OCI-LY1 (cell line): ENCODE measurements at regions not wholly inside any gene's neighbourhood (a gene's known extent, or its start where the extent isn't known, plus 50 kb on each side); places are given as distances from the start of the nearest gene placed in this dataset.

Experiments
- H2AFZ ChIP-seq: fragments of 200-600 bp; sonication (generic), shearing (Covaris generic); 2 replicates; pipeline ENCODE4 v1.6.0; 2014; ENCODE audit warnings: antibody characterized with exemption, mild to moderate bottlenecking, low read length
- H3F3A ChIP-seq: fragments of 200-600 bp; sonication (generic), shearing (Covaris generic); 2 replicates; pipeline ENCODE4 v1.6.0; 2014; ENCODE audit warnings: mild to moderate bottlenecking, antibody characterized with exemption, low read length, moderate library complexity; ENCODE audit not compliant: insufficient read depth
- H3K27ac ChIP-seq: fragments of 200-600 bp; sonication (generic); 2 replicates; pipeline ENCODE4 v1.5.1; 2014; ENCODE audit warnings: low read length, mixed run types, mild to moderate bottlenecking, low read depth; ENCODE audit not compliant: poor library complexity, severe bottlenecking
- H3K27me3 ChIP-seq: fragments of 200-600 bp; sonication (generic); 2 replicates; pipeline ENCODE4 v1.6.0; 2014; ENCODE audit warnings: antibody characterized with exemption, mild to moderate bottlenecking, low read length, moderate library complexity; ENCODE audit not compliant: insufficient read depth
- H3K36me3 ChIP-seq: fragments of 200-600 bp; sonication (generic); 2 replicates; pipeline ENCODE4 v1.6.1; 2014; ENCODE audit warnings: mild to moderate bottlenecking, antibody characterized with exemption, low read length, moderate library complexity, mixed read lengths; ENCODE audit not compliant: insufficient read depth
- H3K4me1 ChIP-seq: fragments of 200-600 bp; sonication (generic); 2 replicates; pipeline ENCODE4 v1.5.1; 2014; ENCODE audit warnings: mild to moderate bottlenecking, low read length, moderate library complexity; ENCODE audit not compliant: insufficient read depth, severe bottlenecking
- H3K4me2 ChIP-seq: fragments of 200-600 bp; sonication (generic), shearing (Covaris generic); 2 replicates; pipeline ENCODE4 v1.6.1; 2014; ENCODE audit warnings: low read length
- H3K4me3 ChIP-seq: fragments of 200-600 bp; sonication (generic); 2 replicates; pipeline ENCODE4 v1.5.1; 2014; ENCODE audit warnings: low read length, low read depth, mild to moderate bottlenecking, mixed read lengths; ENCODE audit not compliant: poor library complexity, severe bottlenecking
- H3K79me2 ChIP-seq: fragments of 200-600 bp; shearing (Covaris generic); 2 replicates; pipeline ENCODE4 v1.6.1; 2016; ENCODE audit warnings: mixed run types, low read length, mixed read lengths; ENCODE audit not compliant: insufficient read depth
- H3K9ac ChIP-seq: fragments of 200-600 bp; sonication (generic), shearing (Covaris generic); 2 replicates; pipeline ENCODE4 v1.6.1; 2014; ENCODE audit warnings: mild to moderate bottlenecking, low read length, mixed read lengths
- H3K9me2 ChIP-seq: fragments of 200-600 bp; sonication (generic), shearing (Covaris generic); 2 replicates; pipeline ENCODE4 v1.6.1; 2014; ENCODE audit warnings: low read depth, mild to moderate bottlenecking, low read length, mixed read lengths
- H3K9me3 ChIP-seq: fragments of 200-600 bp; shearing (Covaris generic); 2 replicates; pipeline ENCODE4 v1.6.1; 2014; ENCODE audit warnings: low read length, mixed read lengths
- H4K20me1 ChIP-seq: fragments of 200-600 bp; sonication (generic), shearing (Covaris generic); 2 replicates; pipeline ENCODE4 v1.6.0; 2016; ENCODE audit warnings: mild to moderate bottlenecking, low read length; ENCODE audit not compliant: insufficient read depth
- EZH2 ChIP-seq: fragments of 200-600 bp; sonication (generic), shearing (Covaris generic); IDR thresholded peaks from 2 replicates; pipeline ENCODE4 v1.8.0; 2017; ENCODE audit warnings: borderline replicate concordance, mixed run types, mild to moderate bottlenecking, antibody characterized with exemption, low read length, moderate library complexity, mixed read lengths
- TF ChIP-seq, protein P1 (sequence below): fragments of 200-600 bp; sonication (generic), shearing (Covaris generic); IDR thresholded peaks from 2 replicates; pipeline ENCODE4 v1.5.1; 2017; ENCODE audit warnings: mild to moderate bottlenecking, antibody characterized with exemption, low read length, moderate library complexity, mixed read lengths

DNA sequence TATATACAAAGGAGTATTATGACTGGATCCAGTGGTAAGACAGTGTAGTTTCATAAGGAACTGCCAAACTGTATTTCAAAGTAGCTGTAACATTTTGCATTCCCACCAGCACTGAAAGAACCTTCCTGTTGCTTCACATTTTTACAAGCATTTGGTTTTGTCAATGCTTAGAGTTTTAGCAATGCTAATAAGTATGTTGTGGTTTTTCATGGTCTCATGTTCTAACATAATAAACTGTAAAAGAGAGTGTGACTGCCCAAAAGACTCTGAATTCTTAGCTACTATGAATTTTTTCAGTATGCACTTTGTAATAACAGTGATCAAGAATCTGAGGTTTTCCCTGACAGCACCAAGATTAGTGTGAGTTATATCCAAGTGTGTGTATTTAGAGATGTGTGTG is 604.2 kb downstream of the XIRP2 start:
- H3K9me2 ChIP-seq: no peaks in the 10 kb centered on the region
- H3K27ac ChIP-seq: no peak overlapping the region
- H3K27me3 ChIP-seq: no peaks in the 10 kb centered on the region
- H2AFZ ChIP-seq: no peak overlapping the region
- no peak overlapping the region for H3K4me3 ChIP-seq
- H3F3A ChIP-seq: no peaks in the 10 kb centered on the region
- H3K36me3 ChIP-seq: no peaks in the 10 kb centered on the region
- no peak overlapping the region for H3K4me2 ChIP-seq
- H3K9me3 ChIP-seq: no peaks in the 10 kb centered on the region
- no peaks in the 10 kb centered on the region for H3K79me2 ChIP-seq
- no peaks in the 10 kb centered on the region for H3K4me1 ChIP-seq
- H4K20me1 ChIP-seq: no peaks in the 10 kb centered on the region
- no peak overlapping the region for H3K9ac ChIP-seq
- TF ChIP-seq, protein P1, sequence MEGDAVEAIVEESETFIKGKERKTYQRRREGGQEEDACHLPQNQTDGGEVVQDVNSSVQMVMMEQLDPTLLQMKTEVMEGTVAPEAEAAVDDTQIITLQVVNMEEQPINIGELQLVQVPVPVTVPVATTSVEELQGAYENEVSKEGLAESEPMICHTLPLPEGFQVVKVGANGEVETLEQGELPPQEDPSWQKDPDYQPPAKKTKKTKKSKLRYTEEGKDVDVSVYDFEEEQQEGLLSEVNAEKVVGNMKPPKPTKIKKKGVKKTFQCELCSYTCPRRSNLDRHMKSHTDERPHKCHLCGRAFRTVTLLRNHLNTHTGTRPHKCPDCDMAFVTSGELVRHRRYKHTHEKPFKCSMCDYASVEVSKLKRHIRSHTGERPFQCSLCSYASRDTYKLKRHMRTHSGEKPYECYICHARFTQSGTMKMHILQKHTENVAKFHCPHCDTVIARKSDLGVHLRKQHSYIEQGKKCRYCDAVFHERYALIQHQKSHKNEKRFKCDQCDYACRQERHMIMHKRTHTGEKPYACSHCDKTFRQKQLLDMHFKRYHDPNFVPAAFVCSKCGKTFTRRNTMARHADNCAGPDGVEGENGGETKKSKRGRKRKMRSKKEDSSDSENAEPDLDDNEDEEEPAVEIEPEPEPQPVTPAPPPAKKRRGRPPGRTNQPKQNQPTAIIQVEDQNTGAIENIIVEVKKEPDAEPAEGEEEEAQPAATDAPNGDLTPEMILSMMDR: no peak
- no peak for TF ChIP-seq EZH2

DNA sequence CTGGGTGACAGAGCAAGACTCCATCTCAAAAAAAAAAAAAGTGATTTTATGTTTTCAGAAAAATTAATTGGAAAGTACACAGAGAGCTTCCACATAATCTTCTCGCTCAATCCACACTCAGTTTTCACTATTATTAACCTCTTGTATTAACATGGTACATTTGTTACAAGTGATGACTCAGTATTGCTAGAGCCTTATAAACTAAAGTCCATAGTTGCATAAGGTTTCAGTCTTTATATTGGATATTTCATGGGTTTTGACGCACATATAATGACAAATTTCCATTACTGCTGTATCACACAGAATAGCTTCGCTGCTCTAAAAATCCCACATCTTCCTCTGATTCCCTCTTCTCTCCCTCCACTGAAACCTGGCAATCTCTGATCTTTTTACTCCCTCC is 603.5 kb downstream of the XIRP2 start:
- Histone ChIP-seq H3K27me3 (no peaks in the 10 kb centered on the region), H3K9me2 (no peaks in the 10 kb centered on the region), H3K36me3 (no peaks in the 10 kb centered on the region), H3K4me1 (no peaks in the 10 kb centered on the region), H3F3A (no peaks in the 10 kb centered on the region), H4K20me1 (no peaks in the 10 kb centered on the region), H3K79me2 (no peaks in the 10 kb centered on the region), H3K9me3 (no peaks in the 10 kb centered on the region), H3K9ac (no peak overlapping the region), H3K4me2 (no peak overlapping the region), H3K4me3 (no peak overlapping the region), H3K27ac (no peak overlapping the region), H2AFZ (no peak overlapping the region)
- no peak for TF ChIP-seq EZH2
- TF ChIP-seq, protein P1: no peak

DNA sequence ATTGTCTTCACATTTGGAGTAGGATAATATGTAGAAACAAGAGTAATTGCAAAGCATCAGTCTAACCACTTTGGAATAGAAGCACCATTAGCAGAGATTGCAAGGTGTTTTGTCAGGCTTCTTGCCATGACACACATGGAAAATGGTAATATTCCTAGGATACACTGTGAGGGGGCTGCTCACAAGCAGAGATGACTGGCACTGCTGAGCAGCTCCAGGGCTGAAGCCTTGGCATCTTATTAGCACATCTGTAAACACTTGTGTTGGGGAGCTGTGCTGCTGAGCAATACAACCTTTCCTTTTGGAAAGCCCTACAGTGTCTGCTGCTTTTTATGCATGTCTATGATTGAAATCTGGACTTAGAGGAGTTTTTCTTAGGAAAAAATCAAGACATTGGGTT is 602.2 kb downstream of the XIRP2 start:
- no peaks in the 10 kb centered on the region for H3K27me3 ChIP-seq
- no peak overlapping the region for H3K27ac ChIP-seq
- no peaks in the 10 kb centered on the region for H4K20me1 ChIP-seq
- H3K9me3 ChIP-seq: no peaks in the 10 kb centered on the region
- no peak overlapping the region for H3K4me2 ChIP-seq
- no peak overlapping the region for H3K4me3 ChIP-seq
- no peak overlapping the region for H2AFZ ChIP-seq
- no peaks in the 10 kb centered on the region for H3K36me3 ChIP-seq
- no peaks in the 10 kb centered on the region for H3F3A ChIP-seq
- no peak overlapping the region for H3K9ac ChIP-seq
- no peaks in the 10 kb centered on the region for H3K4me1 ChIP-seq
- no peaks in the 10 kb centered on the region for H3K9me2 ChIP-seq
- TF ChIP-seq, protein P1: no peak
- TF ChIP-seq EZH2: no peak
- no peaks in the 10 kb centered on the region for H3K79me2 ChIP-seq
